HG03558 (cell line): ENCODE measurements at regions not wholly inside any gene's neighbourhood (a gene's known extent, or its start where the extent isn't known, plus 50 kb on each side); places are given as distances from the start of the nearest gene placed in this dataset.
"Not testable (repeated sequence)": the region's sequence is repeated elsewhere in the genome, so short reads cannot be mapped to it uniquely, and the experiment has no call there.

Source experiments
- ATAC-seq: cut with Tn5 transposase; IDR thresholded peaks from one replicate; pipeline ENCODE4 v1.9.1; 2021; ENCODE audit warnings: moderate number of reproducible peaks; ENCODE audit not compliant: unreplicated experiment; ENCODE audit errors: extremely low read depth

- ATAC-seq, result no peak
Observed at GRCh38 chr6:14468647-14469321, 351.2 kb downstream of the CD83 start.

- ATAC-seq, result no peak
Observed at GRCh38 chr6:14470101-14470500, 352.5 kb downstream of the CD83 start.

DNA sequence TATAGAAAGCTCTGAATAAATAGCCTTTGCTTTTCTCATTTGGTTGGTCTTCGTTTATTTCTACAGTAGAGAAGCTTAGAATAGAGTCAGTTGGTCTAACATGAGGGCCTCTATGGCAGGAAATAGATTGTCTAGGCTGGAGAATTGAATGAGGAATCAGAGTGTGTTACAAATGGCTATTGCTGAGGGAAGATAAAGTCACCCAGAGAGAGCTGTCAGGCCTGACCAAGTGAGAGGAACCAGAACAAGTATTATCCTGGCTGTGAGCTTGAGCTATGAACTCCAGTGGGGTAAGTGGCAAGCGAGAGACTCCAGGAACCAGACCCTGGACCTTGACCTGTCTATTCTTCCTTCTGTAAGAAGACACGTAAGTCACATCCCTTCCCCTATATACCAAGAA lies 353.1 kb downstream of the CD83 start:
- no peak for ATAC-seq

GRCh38 chr6:14472255-14472985 lies 354.8 kb downstream of the CD83 start:
- no peak for ATAC-seq

GRCh38 chr6:14472986-14473337 lies 355.4 kb downstream of the CD83 start:
- no peak for ATAC-seq

GRCh38 chr6:14474816-14475215 lies 357.2 kb downstream of the CD83 start:
- no peak for ATAC-seq

DNA sequence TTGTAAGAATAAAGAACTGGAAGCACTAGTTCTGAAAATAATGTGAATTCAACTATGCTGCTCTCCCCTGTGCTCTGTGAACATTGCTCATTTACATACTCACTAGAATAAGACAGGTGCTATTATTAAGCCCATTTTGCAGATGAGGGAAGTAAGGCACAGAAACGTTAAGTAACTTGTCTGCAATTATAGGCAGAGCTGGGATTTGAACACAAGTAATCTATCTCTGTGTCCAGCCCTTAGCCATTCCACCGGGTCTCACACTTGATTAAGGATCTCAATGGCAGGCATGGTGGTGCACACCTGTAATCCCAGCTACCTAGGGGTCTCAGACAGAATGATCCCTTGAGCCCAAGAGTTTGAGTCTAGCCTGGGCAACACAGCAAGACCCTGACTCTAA lies 357.7 kb downstream of the CD83 start:
- ATAC-seq, result no peak

GRCh38 chr6:14476793-14477531 lies 359.4 kb downstream of the CD83 start:
- no peak for ATAC-seq

DNA sequence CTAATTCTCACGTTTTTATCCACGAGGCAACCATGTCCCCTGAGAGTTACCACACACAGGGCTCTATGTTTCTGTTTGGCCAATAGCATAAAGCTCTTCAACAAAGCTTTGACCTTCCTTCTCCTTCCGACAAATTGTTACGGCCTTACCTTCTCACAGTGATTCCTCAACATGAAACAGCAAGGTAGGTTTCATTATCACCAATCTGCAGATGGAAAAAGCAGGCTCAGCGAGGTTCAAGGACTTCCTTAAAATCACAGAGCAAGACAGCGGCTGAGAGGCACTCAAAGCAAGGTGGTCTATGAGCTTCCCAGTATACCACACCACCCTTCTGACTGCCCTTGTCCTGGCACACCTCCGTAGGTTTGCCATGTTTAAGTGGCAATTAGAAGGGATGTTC lies 360.0 kb downstream of the CD83 start:
- ATAC-seq, result no peak

GRCh38 chr6:14478381-14479225 lies 361.0 kb downstream of the CD83 start:
- ATAC-seq, result no peak

DNA sequence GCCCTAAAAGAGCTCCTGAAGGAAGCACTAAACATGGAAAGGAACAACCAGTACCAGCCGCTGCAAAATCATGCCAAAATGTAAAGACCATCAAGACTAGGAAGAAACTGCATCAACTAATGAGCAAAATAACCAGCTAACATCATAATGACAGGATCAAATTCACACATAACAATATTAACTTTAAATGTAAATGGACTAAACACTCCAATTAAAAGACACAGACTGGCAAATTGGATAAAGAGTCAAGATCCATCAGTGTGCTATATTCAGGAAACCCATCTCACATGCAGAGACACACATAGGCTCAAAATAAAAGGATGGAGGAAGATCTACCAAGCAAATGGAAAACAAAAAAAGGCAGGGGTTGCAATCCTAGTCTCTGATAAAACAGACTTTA lies 364.4 kb downstream of the CD83 start:
- not testable (repeated sequence) for ATAC-seq

DNA sequence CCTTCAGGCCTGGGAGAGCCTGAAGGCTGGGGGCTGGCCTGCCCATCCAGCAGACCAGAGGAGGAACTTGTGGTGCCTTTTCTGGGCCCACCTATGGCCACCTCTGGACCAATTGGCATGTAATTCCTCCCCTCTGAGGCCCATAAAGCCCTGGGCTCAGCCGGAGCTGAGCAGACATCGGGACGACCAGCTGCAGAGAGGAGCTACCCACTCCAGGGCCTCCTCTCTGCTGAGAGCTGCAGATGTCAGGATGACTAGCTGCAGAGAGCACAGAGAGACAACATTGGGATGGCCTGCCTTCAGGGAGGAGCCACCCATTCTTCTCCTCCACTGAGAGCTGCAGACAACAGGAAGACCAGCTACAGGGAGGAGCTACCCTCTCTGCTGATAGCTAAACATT lies 370.1 kb downstream of the CD83 start:
- ATAC-seq, result no peak

GRCh38 chr6:14488180-14488579 lies 370.6 kb downstream of the CD83 start:
- ATAC-seq, result no peak

GRCh38 chr6:14489445-14489844 lies 371.9 kb downstream of the CD83 start:
- ATAC-seq, result no peak

DNA sequence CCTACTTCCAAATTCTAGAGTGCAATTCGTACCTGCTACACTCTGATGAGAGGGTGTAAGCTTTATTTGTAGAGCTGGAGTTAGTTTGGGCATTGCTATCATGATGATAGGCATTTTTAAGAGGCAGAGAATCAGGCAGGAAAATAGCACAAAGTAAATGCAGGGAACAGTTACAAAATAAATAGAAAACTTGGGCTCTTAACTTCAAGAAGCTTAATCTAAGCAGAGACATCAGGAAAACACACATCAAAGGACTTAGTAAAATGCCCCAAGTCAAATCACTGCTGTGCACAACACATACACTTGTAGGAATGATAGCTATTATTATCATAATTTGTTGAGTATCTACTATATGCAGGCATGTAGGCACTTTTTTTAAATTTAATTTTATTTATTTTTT lies 381.2 kb downstream of the CD83 start:
- no peak for ATAC-seq

DNA sequence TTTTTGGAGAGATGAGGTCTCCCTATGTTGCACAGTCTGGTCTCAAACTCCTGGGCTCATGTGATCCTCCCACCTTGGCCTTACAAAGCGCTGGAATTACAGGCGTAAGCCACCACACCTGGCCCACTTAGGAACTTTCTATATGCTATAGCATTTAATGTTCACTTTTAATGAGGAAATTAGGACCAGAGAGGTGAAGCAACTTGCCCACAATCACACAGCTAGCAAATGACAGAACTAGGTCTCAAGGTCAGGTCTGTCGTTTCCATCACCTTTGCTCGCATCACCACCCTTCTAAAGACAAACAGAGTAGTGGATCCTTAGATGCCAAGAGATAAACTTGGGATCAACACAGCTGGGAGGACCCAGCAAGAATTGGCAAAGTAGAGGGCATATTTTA lies 381.7 kb downstream of the CD83 start:
- no peak for ATAC-seq

GRCh38 chr6:14499841-14500240 lies 382.3 kb downstream of the CD83 start:
- no peak for ATAC-seq

GRCh38 chr6:14500809-14501208 lies 383.2 kb downstream of the CD83 start:
- no peak for ATAC-seq

GRCh38 chr6:14501240-14501639 lies 383.7 kb downstream of the CD83 start:
- no peak for ATAC-seq

GRCh38 chr6:14501914-14502313 lies 384.3 kb downstream of the CD83 start:
- ATAC-seq, result no peak

- no peak for ATAC-seq
Observed at GRCh38 chr6:14502551-14502950, 385.0 kb downstream of the CD83 start.
